HUES6 (cell line): ENCODE measurements at regions not wholly inside any gene's neighbourhood (a gene's known extent, or its start where the extent isn't known, plus 50 kb on each side); places are given as distances from the start of the nearest gene placed in this dataset.

Source experiments
- H3K27ac ChIP-seq: 2 replicates; pipeline ENCODE4 v1.7.0; 2013; ENCODE audit warnings: low read depth, mild to moderate bottlenecking, low read length, inconsistent platforms
- H3K27me3 ChIP-seq: 2 replicates; pipeline ENCODE4 v1.6.1; 2013; ENCODE audit warnings: low read length; ENCODE audit not compliant: control insufficient read depth, insufficient read depth
- H3K36me3 ChIP-seq: 2 replicates; pipeline ENCODE4 v1.6.1; 2013; ENCODE audit warnings: low read length; ENCODE audit not compliant: control insufficient read depth, insufficient read depth
- H3K4me1 ChIP-seq: 2 replicates; pipeline ENCODE4 v1.6.1; 2013; ENCODE audit warnings: low read length; ENCODE audit not compliant: control insufficient read depth, insufficient read depth
- H3K4me3 ChIP-seq: 2 replicates; pipeline ENCODE4 v1.5.1; 2013; ENCODE audit warnings: low read depth, low read length
- H3K9ac ChIP-seq: one replicate; pipeline ENCODE4 v1.6.1; 2013; ENCODE audit warnings: mild to moderate bottlenecking, low read length
- H3K9me3 ChIP-seq: 2 replicates; pipeline ENCODE4 v1.6.1; 2013; ENCODE audit warnings: low read depth, low read length; ENCODE audit not compliant: control insufficient read depth, insufficient read depth

GRCh38 chr14:94960285-94961001 lies 190.5 kb upstream of the GSC start:
- H3K4me3 ChIP-seq, result no peak overlapping the region
- no peak overlapping the region for H3K9ac ChIP-seq
- no peaks in the 10 kb centered on the region for H3K9me3 ChIP-seq
- no peak overlapping the region for H3K27ac ChIP-seq
- H3K36me3 ChIP-seq, result no peaks in the 10 kb centered on the region
- H3K4me1 ChIP-seq, result peaks cover 10% of the 10 kb centered on the region; the same call in 1 of the 2 replicates
- H3K27me3 ChIP-seq, result no peaks in the 10 kb centered on the region

- no peaks in the 10 kb centered on the region for H3K36me3 ChIP-seq
- no peaks in the 10 kb centered on the region for H3K9me3 ChIP-seq
- no peaks in the 10 kb centered on the region for H3K27me3 ChIP-seq
- H3K4me1 ChIP-seq, result no peaks in the 10 kb centered on the region
- no peak overlapping the region for H3K9ac ChIP-seq
- H3K4me3 ChIP-seq, result no peak overlapping the region
- H3K27ac ChIP-seq, result no peak overlapping the region
Measured at GRCh38 chr14:94953541-94954260, 183.8 kb upstream of the GSC start.

GRCh38 chr14:94952097-94952496 lies 182.2 kb upstream of the GSC start:
- 0 out of 2 replicates have a peak, but pooled peaks cover 3% of the 10 kb centered on the region for H3K9me3 ChIP-seq
- H3K4me3 ChIP-seq, result no peak overlapping the region
- H3K27ac ChIP-seq, result no peak overlapping the region
- no peaks in the 10 kb centered on the region for H3K4me1 ChIP-seq
- no peak overlapping the region for H3K9ac ChIP-seq
- H3K27me3 ChIP-seq, result no peaks in the 10 kb centered on the region
- H3K36me3 ChIP-seq, result no peaks in the 10 kb centered on the region

- Histone ChIP-seq H3K27me3 (no peaks in the 10 kb centered on the region), H3K4me1 (no peaks in the 10 kb centered on the region), H3K27ac (no peak overlapping the region), H3K4me3 (no peak overlapping the region), H3K9me3 (0 out of 2 replicates have a peak, but pooled peaks cover 3% of the 10 kb centered on the region), H3K36me3 (no peaks in the 10 kb centered on the region), H3K9ac (no peak overlapping the region)
Measured at GRCh38 chr14:94946244-94946643, 176.3 kb upstream of the GSC start.

- H3K36me3 ChIP-seq, result no peaks in the 10 kb centered on the region
- 0 out of 2 replicates have a peak, but pooled peaks cover 3% of the 10 kb centered on the region for H3K9me3 ChIP-seq
- no peaks in the 10 kb centered on the region for H3K27me3 ChIP-seq
- no peaks in the 10 kb centered on the region for H3K4me1 ChIP-seq
- no peak overlapping the region for H3K4me3 ChIP-seq
- H3K27ac ChIP-seq, result no peak overlapping the region
- H3K9ac ChIP-seq, result no peak overlapping the region
Measured at GRCh38 chr14:94945615-94946014, 175.7 kb upstream of the GSC start.

- H3K27me3 ChIP-seq, result no peaks in the 10 kb centered on the region
- no peak overlapping the region for H3K9ac ChIP-seq
- no peak overlapping the region for H3K4me3 ChIP-seq
- no peak overlapping the region for H3K27ac ChIP-seq
- H3K9me3 ChIP-seq, result 0 out of 2 replicates have a peak, but pooled peaks cover 3% of the 10 kb centered on the region
- H3K36me3 ChIP-seq, result no peaks in the 10 kb centered on the region
- no peaks in the 10 kb centered on the region for H3K4me1 ChIP-seq
Measured at GRCh38 chr14:94944636-94945258, 174.8 kb upstream of the GSC start.

GRCh38 chr14:94942601-94943000 lies 172.7 kb upstream of the GSC start:
- Histone ChIP-seq H3K27ac (no peak overlapping the region), H3K36me3 (no peaks in the 10 kb centered on the region), H3K9ac (no peak overlapping the region), H3K27me3 (no peaks in the 10 kb centered on the region), H3K4me3 (no peak overlapping the region), H3K4me1 (no peaks in the 10 kb centered on the region), H3K9me3 (0 out of 2 replicates have a peak, but pooled peaks cover under 1% of the 10 kb centered on the region)

GRCh38 chr14:94941311-94941710 lies 171.4 kb upstream of the GSC start:
- H3K9ac ChIP-seq, result no peak overlapping the region
- no peaks in the 10 kb centered on the region for H3K4me1 ChIP-seq
- H3K27ac ChIP-seq, result no peak overlapping the region
- no peaks in the 10 kb centered on the region for H3K36me3 ChIP-seq
- H3K4me3 ChIP-seq, result no peak overlapping the region
- no peaks in the 10 kb centered on the region for H3K9me3 ChIP-seq
- H3K27me3 ChIP-seq, result no peaks in the 10 kb centered on the region

GRCh38 chr14:94940263-94940993 lies 170.5 kb upstream of the GSC start:
- H3K36me3 ChIP-seq, result no peaks in the 10 kb centered on the region
- H3K9ac ChIP-seq, result no peak overlapping the region
- H3K27ac ChIP-seq, result no peak overlapping the region
- H3K4me3 ChIP-seq, result no peak overlapping the region
- H3K4me1 ChIP-seq, result no peaks in the 10 kb centered on the region
- H3K9me3 ChIP-seq, result no peaks in the 10 kb centered on the region
- no peaks in the 10 kb centered on the region for H3K27me3 ChIP-seq

GRCh38 chr14:94938016-94938415 lies 168.1 kb upstream of the GSC start:
- Histone ChIP-seq H3K36me3 (no peaks in the 10 kb centered on the region), H3K4me3 (no peak overlapping the region), H3K27ac (no peak overlapping the region), H3K9ac (no peak overlapping the region), H3K4me1 (no peaks in the 10 kb centered on the region), H3K27me3 (no peaks in the 10 kb centered on the region), H3K9me3 (no peaks in the 10 kb centered on the region)
